Keratinocyte (primary cell): ENCODE measurements at regions not wholly inside any gene's neighbourhood (a gene's known extent, or its start where the extent isn't known, plus 50 kb on each side); places are given as distances from the start of the nearest gene placed in this dataset.

Experiments
- DNase-seq: peaks from one replicate; pipeline ENCODE4 v3.0.0-alpha.2; 2011; ENCODE audit warnings: low read depth, missing footprints, low spot score
- FAIRE-seq: peaks from 2 replicates; lab custom pipeline; 2011; peaks lifted over from hg19 to GRCh38; lab: Jason Lieb, UNC
- H2AFZ ChIP-seq: 2 replicates; pipeline ENCODE4 v1.6.0; 2012; ENCODE audit warnings: low read length, control low read depth, inconsistent platforms; ENCODE audit not compliant: control insufficient read depth
- H3K27ac ChIP-seq: 2 replicates; pipeline ENCODE4 v1.5.1; 2011; ENCODE audit warnings: low read length; ENCODE audit not compliant: control insufficient read depth, insufficient read depth
- H3K27me3 ChIP-seq: 3 replicates; pipeline ENCODE4 v1.6.0; 2011; ENCODE audit warnings: low read length; ENCODE audit not compliant: control insufficient read depth, insufficient read depth; ENCODE audit errors: extremely low read depth
- H3K36me3 ChIP-seq, 2 experiments: 2 replicates in 1 of 2; 3 replicates in 1 of 2; pipeline ENCODE4 v1.5.1; 2011; ENCODE audit warnings: low read length in 2 of 2, mild to moderate bottlenecking in 1 of 2; ENCODE audit not compliant: control insufficient read depth in 2 of 2, insufficient read depth in 2 of 2; ENCODE audit errors: extremely low read depth in 1 of 2
- H3K4me1 ChIP-seq: 3 replicates; pipeline ENCODE4 v1.5.1; 2011; ENCODE audit warnings: low read length; ENCODE audit not compliant: control insufficient read depth, insufficient read depth; ENCODE audit errors: extremely low read depth
- H3K4me2 ChIP-seq: 3 replicates; pipeline ENCODE4 v1.6.0; 2011; ENCODE audit warnings: low read depth, low read length; ENCODE audit not compliant: control insufficient read depth, insufficient read depth; ENCODE audit errors: extremely low read depth
- H3K4me3 ChIP-seq, 3 experiments: fragments of 200-600 bp in 1 of 3; sonication (generic) in 1 of 3; 2 replicates in 2 of 3; 3 replicates in 1 of 3; pipeline ENCODE4 v1.5.1; 2011 to 2016; ENCODE audit warnings: low read length in 3 of 3, mild to moderate bottlenecking in 3 of 3, control low read depth in 2 of 3, inconsistent platforms in 1 of 3, low read depth in 1 of 3, mixed read lengths in 1 of 3, mixed run types in 1 of 3, moderate library complexity in 1 of 3; ENCODE audit not compliant: control insufficient read depth in 2 of 3, insufficient read depth in 2 of 3; ENCODE audit errors: extremely low read depth in 1 of 3
- H3K79me2 ChIP-seq: 2 replicates; pipeline ENCODE4 v1.6.0; 2012; ENCODE audit warnings: low read length; ENCODE audit not compliant: control insufficient read depth, insufficient read depth
- H3K9ac ChIP-seq: 3 replicates; pipeline ENCODE4 v1.6.0; 2011; ENCODE audit warnings: low read length; ENCODE audit not compliant: control insufficient read depth, insufficient read depth; ENCODE audit errors: extremely low read depth
- H3K9me1 ChIP-seq: 3 replicates; pipeline ENCODE4 v1.6.0; 2011; ENCODE audit warnings: low read length; ENCODE audit not compliant: control insufficient read depth, insufficient read depth; ENCODE audit errors: extremely low read depth
- H3K9me3 ChIP-seq: 2 replicates; pipeline ENCODE4 v1.5.1; 2012; ENCODE audit warnings: low read depth, low read length; ENCODE audit not compliant: control insufficient read depth
- H4K20me1 ChIP-seq: 3 replicates; pipeline ENCODE4 v1.6.0; 2011; ENCODE audit warnings: low read length; ENCODE audit not compliant: control insufficient read depth, insufficient read depth; ENCODE audit errors: extremely low read depth
- CTCF ChIP-seq, 3 experiments: IDR thresholded peaks in 1 of 3; conservative IDR thresholded peaks in 1 of 3; optimal IDR thresholded peaks in 1 of 3; 2 replicates in 2 of 3; 3 replicates in 1 of 3; pipeline versions ENCODE3 to v1.5.1; 2011; ENCODE audit warnings: low read length in 3 of 3, mild to moderate bottlenecking in 3 of 3, moderate library complexity in 2 of 3, control low read depth in 1 of 3, inconsistent platforms in 1 of 3; ENCODE audit not compliant: insufficient read depth in 2 of 3; ENCODE audit errors: extremely low read depth in 1 of 3
- EZH2 ChIP-seq: IDR thresholded peaks from one replicate; pipeline ENCODE4 v1.6.1; 2012; ENCODE audit warnings: inconsistent platforms, mild to moderate bottlenecking, low read length, moderate library complexity
- dilution Hi-C: fragments of 300-500 bp; cut with MboI; formaldehyde crosslinking; loops from one replicate; pipeline ENCODE4 v1.7.0; 2020; ENCODE audit warnings: low sequenced_read_pairs; ENCODE audit not compliant: extremely low pct_ligation_motif_present

- Histone ChIP-seq H3K4me3 (no peak overlapping the region), H3K4me2 (no peak overlapping the region), H3K9me3 (peaks cover 11% of the 10 kb centered on the region), H2AFZ (no peak overlapping the region), H3K79me2 (no peaks in the 10 kb centered on the region), H3K9me1 (no peaks in the 10 kb centered on the region), H3K4me1 (no peaks in the 10 kb centered on the region), H3K9ac (no peak overlapping the region), H3K36me3 (no peaks in the 10 kb centered on the region), H3K27me3 (no peaks in the 10 kb centered on the region), H3K27ac (no peak overlapping the region), H4K20me1 (no peaks in the 10 kb centered on the region)
- FAIRE-seq (no peak), DNase-seq (no peak)
- dilution Hi-C loops = no loop called here
- TF ChIP-seq EZH2 = no peak
- TF ChIP-seq CTCF (optimal IDR thresholded peaks at IDR 0.05 in 1 of 3, IDR thresholded peaks at IDR 0.05 in 1 of 3, conservative IDR thresholded peaks at IDR 0.05 in 1 of 3; ENCODE audit: extremely low read depth in 1 of 3, insufficient read depth in 2 of 3, low read length in 3 of 3) = no peak
Measured at GRCh38 chr10:131477457-131478121, 166.1 kb upstream of the TCERG1L start.

- Histone ChIP-seq H3K27me3 (no peaks in the 10 kb centered on the region), H4K20me1 (no peaks in the 10 kb centered on the region), H3K4me3 (no peak overlapping the region), H3K9ac (no peak overlapping the region), H3K4me2 (no peak overlapping the region), H3K36me3 (no peaks in the 10 kb centered on the region), H3K79me2 (no peaks in the 10 kb centered on the region), H3K9me3 (peaks cover 6% of the 10 kb centered on the region), H2AFZ (no peak overlapping the region), H3K27ac (no peak overlapping the region), H3K4me1 (no peaks in the 10 kb centered on the region), H3K9me1 (no peaks in the 10 kb centered on the region)
- FAIRE-seq (no peak), DNase-seq (no peak)
- no peak for TF ChIP-seq CTCF (optimal IDR thresholded peaks at IDR 0.05 in 1 of 3, IDR thresholded peaks at IDR 0.05 in 1 of 3, conservative IDR thresholded peaks at IDR 0.05 in 1 of 3; ENCODE audit: extremely low read depth in 1 of 3, insufficient read depth in 2 of 3, low read length in 3 of 3)
- TF ChIP-seq EZH2 = no peak
- dilution Hi-C loops = no loop called here
Measured at GRCh38 chr10:131478377-131478989, 167.0 kb upstream of the TCERG1L start.
